Activated CD8-positive, alpha-beta memory T cell treated with anti-CD3 and anti-CD28 coated beads for 1 hour (primary cell): ENCODE measurements at regions not wholly inside any gene's neighbourhood (a gene's known extent, or its start where the extent isn't known, plus 50 kb on each side); places are given as distances from the start of the nearest gene placed in this dataset.

Experiments
- DNase-seq, 2 donors: peaks; one replicate each; pipeline ENCODE4 v3.0.0-alpha.2; 2020; ENCODE audit warnings: low read depth in 1 of 2; ENCODE audit errors: extremely low read depth in 1 of 2

GRCh38 chr16:73847090-73847489, 449.5 kb upstream of the PSMD7 start:
- DNase-seq, result no peak

- no peak for DNase-seq
Measured at GRCh38 chr16:73846356-73846755, 450.3 kb upstream of the PSMD7 start.

- no peak for DNase-seq
Measured at GRCh38 chr16:73846007-73846330, 450.6 kb upstream of the PSMD7 start.

GRCh38 chr16:73845238-73846006, 451.2 kb upstream of the PSMD7 start:
- DNase-seq, result no peak

GRCh38 chr16:73840728-73841127, 455.9 kb upstream of the PSMD7 start:
- DNase-seq, result no peak

GRCh38 chr16:73831220-73831619, 465.4 kb upstream of the PSMD7 start:
- no peak for DNase-seq

- no peak for DNase-seq
Measured at GRCh38 chr16:73823205-73823849, 473.3 kb upstream of the PSMD7 start.

- no peak for DNase-seq
Measured at GRCh38 chr16:73817526-73818324, 478.9 kb upstream of the PSMD7 start.

GRCh38 chr16:73813527-73813926, 483.1 kb upstream of the PSMD7 start:
- DNase-seq, result no peak

- no peak for DNase-seq
Measured at GRCh38 chr16:73804456-73804855, 492.2 kb upstream of the PSMD7 start.

- no peak for DNase-seq
Measured at GRCh38 chr16:73798471-73798870, 498.1 kb upstream of the PSMD7 start.

- no peak for DNase-seq
Measured at GRCh38 chr16:73797115-73797514, 499.5 kb upstream of the PSMD7 start.

- DNase-seq, result no peak
Measured at GRCh38 chr16:73796241-73796640, 500.4 kb upstream of the PSMD7 start.

- DNase-seq, result no peak
Measured at GRCh38 chr16:73794994-73795393, 501.6 kb upstream of the PSMD7 start.

- DNase-seq, result no peak
Measured at GRCh38 chr16:73793871-73794437, 502.7 kb upstream of the PSMD7 start.

- DNase-seq, result no peak
Measured at GRCh38 chr16:73793260-73793659, 503.4 kb upstream of the PSMD7 start.

- DNase-seq, result no peak
Measured at GRCh38 chr16:73792199-73793020, 504.2 kb upstream of the PSMD7 start.

- DNase-seq, result no peak
Measured at GRCh38 chr16:73781297-73781696, 515.3 kb upstream of the PSMD7 start.

- no peak for DNase-seq
Measured at GRCh38 chr16:73778887-73779286, 517.7 kb upstream of the PSMD7 start.

GRCh38 chr16:73775841-73776388, 520.7 kb upstream of the PSMD7 start:
- no peak for DNase-seq
